Upper lobe of left lung (tissue), 4 donors: ENCODE measurements at regions not wholly inside any gene's neighbourhood (a gene's known extent, or its start where the extent isn't known, plus 50 kb on each side); places are given as distances from the start of the nearest gene placed in this dataset.

Source experiments
- EP300 ChIP-seq, 4 donors: sonication (generic); formaldehyde crosslinking; IDR thresholded peaks; one replicate each; pipeline ENCODE4 v1.5.1; 2017; ENCODE audit warnings: antibody characterized with exemption in 4 of 4, control low read depth in 2 of 4
- POLR2A ChIP-seq, 4 donors: fragments of 450-650 bp; IDR thresholded peaks; one replicate each; pipeline ENCODE4 v1.5.1; 2016 to 2017; ENCODE audit warnings: antibody characterized with exemption in 4 of 4, mild to moderate bottlenecking in 2 of 4
- TF ChIP-seq, protein P1 (sequence below), 6 experiments: fragments of 450-650 bp in 4 of 6; fragments of 200-600 bp in 2 of 6; sonication (generic) in 2 of 6; IDR thresholded peaks; one replicate each; pipeline ENCODE4 v1.5.1; 2016 to 2019; ENCODE audit warnings: antibody characterized with exemption in 6 of 6

DNA sequence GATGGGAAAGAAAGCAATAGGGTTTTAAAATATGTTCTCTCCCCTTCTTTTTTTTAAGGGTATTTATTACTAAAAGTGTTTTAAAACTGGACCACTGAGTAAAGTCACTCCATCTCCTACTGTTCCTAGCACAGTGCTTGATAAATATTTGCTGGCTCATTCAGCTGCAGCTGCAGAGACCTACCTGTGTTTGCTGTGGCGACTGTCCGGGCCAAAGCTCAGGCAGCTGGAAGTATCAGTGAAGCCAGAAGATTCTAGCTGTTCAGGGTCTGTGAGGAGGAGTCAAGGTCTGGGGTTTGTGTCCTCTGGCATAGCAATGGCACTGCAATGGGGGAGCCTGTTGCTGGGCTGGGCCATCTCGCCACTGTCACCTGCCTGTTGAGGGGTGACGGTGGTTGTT is 109.9 kb downstream of the RPLP1 start:
- TF ChIP-seq, protein P1, sequence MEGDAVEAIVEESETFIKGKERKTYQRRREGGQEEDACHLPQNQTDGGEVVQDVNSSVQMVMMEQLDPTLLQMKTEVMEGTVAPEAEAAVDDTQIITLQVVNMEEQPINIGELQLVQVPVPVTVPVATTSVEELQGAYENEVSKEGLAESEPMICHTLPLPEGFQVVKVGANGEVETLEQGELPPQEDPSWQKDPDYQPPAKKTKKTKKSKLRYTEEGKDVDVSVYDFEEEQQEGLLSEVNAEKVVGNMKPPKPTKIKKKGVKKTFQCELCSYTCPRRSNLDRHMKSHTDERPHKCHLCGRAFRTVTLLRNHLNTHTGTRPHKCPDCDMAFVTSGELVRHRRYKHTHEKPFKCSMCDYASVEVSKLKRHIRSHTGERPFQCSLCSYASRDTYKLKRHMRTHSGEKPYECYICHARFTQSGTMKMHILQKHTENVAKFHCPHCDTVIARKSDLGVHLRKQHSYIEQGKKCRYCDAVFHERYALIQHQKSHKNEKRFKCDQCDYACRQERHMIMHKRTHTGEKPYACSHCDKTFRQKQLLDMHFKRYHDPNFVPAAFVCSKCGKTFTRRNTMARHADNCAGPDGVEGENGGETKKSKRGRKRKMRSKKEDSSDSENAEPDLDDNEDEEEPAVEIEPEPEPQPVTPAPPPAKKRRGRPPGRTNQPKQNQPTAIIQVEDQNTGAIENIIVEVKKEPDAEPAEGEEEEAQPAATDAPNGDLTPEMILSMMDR (IDR thresholded peaks at IDR 0.05): no peak
- no peak for TF ChIP-seq POLR2A (IDR thresholded peaks at IDR 0.05)
- TF ChIP-seq EP300 (IDR thresholded peaks at IDR 0.05): no peak
